ENCODE measurements at regions not wholly inside any gene's neighbourhood (a gene's known extent, or its start where the extent isn't known, plus 50 kb on each side); places are given as distances from the start of the nearest gene placed in this dataset.

GRCh38 chr13:50124536-50125303 lies 109.5 kb downstream of the KCNRG start:
- no peak for TF ChIP-seq CTCF (conservative IDR thresholded peaks at IDR 0.05; ENCODE audit: low read depth, low read length)
- DNase-seq (ENCODE audit: low read depth): no peak

DNA sequence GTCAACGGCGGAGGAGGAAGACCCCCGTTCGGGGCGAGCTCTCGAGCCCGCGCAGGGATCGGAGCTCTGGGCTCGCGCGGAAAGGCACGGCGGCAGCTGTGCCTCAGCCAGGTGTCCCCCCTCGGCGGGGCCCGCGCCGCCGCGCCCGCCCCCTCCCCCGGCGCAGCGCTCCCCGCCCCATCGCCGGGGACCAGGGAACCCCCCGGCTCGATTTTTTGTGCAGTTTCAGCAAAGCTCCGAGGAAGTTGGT lies 110.0 kb downstream of the KCNRG start:
- H3K4me3 ChIP-seq (ENCODE audit: low read depth, low read length): peak overlapping the region; percentile 71
- no peak for DNase-seq (ENCODE audit: low read depth)
- no peak for TF ChIP-seq CTCF (conservative IDR thresholded peaks at IDR 0.05; ENCODE audit: low read depth, low read length)

More at GRCh38 chr13:50124536-50125303, 109.5 kb downstream of the KCNRG start:
- H3K4me3 ChIP-seq (ENCODE audit: low read depth, low read length): peak overlapping the region; percentile 71

DNA sequence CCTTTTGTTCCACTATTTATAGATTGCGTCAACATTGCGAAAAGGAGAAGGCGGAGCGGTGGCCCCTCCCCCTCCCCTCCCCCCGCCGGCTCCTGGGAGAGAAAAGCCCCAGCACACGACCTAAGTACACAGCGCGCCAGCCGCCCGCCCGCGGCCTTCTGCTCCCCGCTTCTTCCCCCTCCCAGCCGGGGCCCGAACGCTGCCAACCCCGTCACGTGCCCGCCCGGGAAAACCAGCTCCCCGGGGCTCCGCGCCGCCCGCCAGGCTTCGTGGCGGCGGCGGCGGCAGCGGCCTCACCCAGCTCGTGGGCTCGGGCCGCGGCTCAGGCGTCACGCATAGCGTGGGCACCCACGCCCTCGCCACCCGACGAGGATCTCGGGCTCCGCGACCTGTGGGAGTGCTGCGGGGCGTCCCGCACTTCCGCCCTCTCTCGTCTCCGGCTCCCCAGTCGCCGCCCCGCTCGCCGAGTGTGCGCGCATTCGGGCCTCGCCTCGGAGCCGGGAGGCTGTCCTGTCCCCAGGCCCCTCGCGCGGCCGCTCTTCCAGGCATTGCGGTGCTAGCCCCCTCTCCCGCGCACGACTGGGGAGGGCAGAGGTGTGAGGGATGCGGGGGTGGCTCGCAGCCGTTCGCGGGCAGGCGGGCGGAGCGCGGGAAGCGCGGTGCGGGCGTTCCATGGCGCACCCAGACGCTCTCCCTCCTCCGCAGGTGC lies 110.5 kb downstream of the KCNRG start:
- peak overlapping the region; percentile 71 for H3K4me3 ChIP-seq (ENCODE audit: low read depth, low read length)
- TF ChIP-seq CTCF (conservative IDR thresholded peaks at IDR 0.05; ENCODE audit: low read depth, low read length): no peak
- DNase-seq (ENCODE audit: low read depth): peak; percentile 33

DNA sequence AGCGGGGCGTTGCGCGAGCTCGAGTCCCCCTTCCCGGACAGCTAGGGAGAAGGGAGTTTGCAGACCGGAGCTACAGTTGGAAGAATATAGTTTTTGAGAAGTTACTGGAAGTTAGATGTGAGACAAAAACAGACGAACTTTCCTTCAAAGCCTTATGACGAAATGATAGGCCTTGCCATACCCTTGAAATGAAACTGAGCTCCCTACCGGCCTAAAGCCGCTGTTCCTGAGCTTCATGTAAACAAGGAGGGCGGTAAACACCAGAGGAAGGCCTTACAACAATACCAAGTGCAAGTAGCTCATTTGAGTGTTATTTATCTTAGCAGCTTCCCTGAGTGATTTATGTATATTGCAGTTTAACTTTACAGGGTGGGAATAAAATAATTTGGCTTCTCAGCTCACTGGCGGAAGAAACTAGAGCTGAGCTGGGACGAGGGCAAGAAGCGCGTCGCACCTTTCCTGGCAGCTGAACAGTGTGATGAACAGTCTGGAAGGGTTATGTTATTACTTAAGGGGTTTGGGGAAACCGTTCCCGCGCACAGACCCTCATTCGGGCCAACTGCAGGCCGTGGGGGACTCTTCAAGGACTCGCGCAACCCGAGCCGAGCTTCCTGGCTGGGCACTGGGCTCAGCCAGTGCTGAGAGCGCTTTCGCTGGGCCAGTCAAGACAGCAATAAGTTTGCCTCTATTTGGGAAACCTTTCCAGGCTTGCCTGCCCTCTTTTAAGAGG lies 111.2 kb downstream of the KCNRG start:
- peak; percentile 39 for DNase-seq (ENCODE audit: low read depth)
- H3K4me3 ChIP-seq (ENCODE audit: low read depth, low read length): peak overlapping the region; percentile 71
- no peak for TF ChIP-seq CTCF (conservative IDR thresholded peaks at IDR 0.05; ENCODE audit: low read depth, low read length)

GRCh38 chr13:50126993-50127725 lies 111.9 kb downstream of the KCNRG start:
- DNase-seq (ENCODE audit: low read depth): no peak
- H3K4me3 ChIP-seq (ENCODE audit: low read depth, low read length): peak overlapping the region; percentile 49
- TF ChIP-seq CTCF (conservative IDR thresholded peaks at IDR 0.05; ENCODE audit: low read depth, low read length): no peak

GRCh38 chr13:50127726-50128291 lies 112.6 kb downstream of the KCNRG start:
- no peak for DNase-seq (ENCODE audit: low read depth)
- TF ChIP-seq CTCF (conservative IDR thresholded peaks at IDR 0.05; ENCODE audit: low read depth, low read length): no peak
- H3K4me3 ChIP-seq (ENCODE audit: low read depth, low read length): peak overlapping the region; percentile 49

Measured in epithelial cell of proximal tubule (primary cell).